GM23248 (cell line): ENCODE measurements at regions not wholly inside any gene's neighbourhood (a gene's known extent, or its start where the extent isn't known, plus 50 kb on each side); places are given as distances from the start of the nearest gene placed in this dataset.

Experiments used
- EZH2 ChIP-seq: fragments of 200-600 bp; sonication (generic); IDR thresholded peaks from 2 replicates; pipeline ENCODE4 v1.6.1; 2018; ENCODE audit warnings: antibody characterized with exemption, mild to moderate bottlenecking; ENCODE audit not compliant: insufficient read depth, poor library complexity, severe bottlenecking
- EZH2phosphoT487 ChIP-seq: fragments of 200-600 bp; sonication (generic); IDR thresholded peaks from 2 replicates; pipeline ENCODE4 v1.6.1; 2018; ENCODE audit warnings: antibody characterized with exemption, moderate library complexity, mild to moderate bottlenecking, low read depth; ENCODE audit not compliant: insufficient read depth

DNA sequence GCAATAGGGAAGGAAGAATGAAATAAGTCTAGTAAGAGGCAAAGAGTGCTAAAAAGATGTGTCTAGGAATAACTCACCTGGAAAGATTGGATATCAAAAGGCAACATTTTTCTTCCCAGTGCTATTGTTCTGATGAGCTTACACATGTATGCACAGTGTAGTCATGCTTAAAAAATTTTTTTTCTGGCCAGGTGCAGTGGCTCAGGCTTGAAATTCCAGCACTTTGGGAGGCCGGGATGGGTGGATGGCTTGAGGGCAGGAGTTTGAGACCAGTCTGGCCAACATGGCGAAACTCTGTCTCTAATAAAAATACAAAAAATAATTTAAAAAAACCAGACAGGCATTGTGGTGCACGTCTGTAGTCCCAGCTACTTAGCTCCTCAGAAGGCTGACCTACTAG is 795.8 kb upstream of the IGFBP7 start:
- TF ChIP-seq EZH2 (no peak), EZH2phosphoT487 (no peak)
